Liver (tissue), 8 donors: ENCODE measurements at regions not wholly inside any gene's neighbourhood (a gene's known extent, or its start where the extent isn't known, plus 50 kb on each side); places are given as distances from the start of the nearest gene placed in this dataset.

Source experiments
- DNase-seq: peaks from one replicate; pipeline ENCODE4 v3.0.0-alpha.2; 2017; ENCODE audit warnings: low spot score
- H3K27ac ChIP-seq, 2 donors: one replicate each; pipeline ENCODE4 v1.7.0; 2013; ENCODE audit warnings: inconsistent platforms in 2 of 2, low read length in 2 of 2, control low read depth in 1 of 2, low read depth in 1 of 2, mild to moderate bottlenecking in 1 of 2
- H3K27me3 ChIP-seq, 4 donors: one replicate each; pipeline versions ENCODE4 v1.6.1 to v1.7.0; 2013; ENCODE audit warnings: low read length in 3 of 4, inconsistent platforms in 1 of 4, mild to moderate bottlenecking in 1 of 4, moderate library complexity in 1 of 4; ENCODE audit not compliant: control insufficient read depth in 4 of 4, insufficient read depth in 4 of 4
- H3K36me3 ChIP-seq, 4 donors: one replicate each; pipeline versions ENCODE4 v1.6.1 to v1.7.0; 2013; ENCODE audit warnings: low read length in 3 of 4, mild to moderate bottlenecking in 3 of 4, low read depth in 1 of 4, moderate library complexity in 1 of 4; ENCODE audit not compliant: control insufficient read depth in 4 of 4, insufficient read depth in 3 of 4
- H3K4me1 ChIP-seq, 4 donors: one replicate each; pipeline versions ENCODE4 v1.6.1 to v1.7.0; 2013; ENCODE audit warnings: low read length in 3 of 4, mild to moderate bottlenecking in 3 of 4, moderate library complexity in 1 of 4; ENCODE audit not compliant: control insufficient read depth in 4 of 4, insufficient read depth in 4 of 4
- H3K4me3 ChIP-seq, 3 donors: one replicate each; pipeline versions ENCODE4 v1.6.1 to v1.7.0; 2013; ENCODE audit warnings: low read length in 3 of 3, control low read depth in 1 of 3, low read depth in 1 of 3, mild to moderate bottlenecking in 1 of 3
- H3K9ac ChIP-seq, 2 donors: one replicate each; pipeline ENCODE4 v1.7.0; 2013; ENCODE audit warnings: low read length in 2 of 2, mild to moderate bottlenecking in 2 of 2, moderate library complexity in 2 of 2, control low read depth in 1 of 2, low read depth in 1 of 2
- H3K9me3 ChIP-seq, 4 donors: one replicate each; pipeline versions ENCODE4 v1.6.1 to v1.7.0; 2013; ENCODE audit warnings: low read length in 3 of 4; ENCODE audit not compliant: control insufficient read depth in 4 of 4
- ATF3 ChIP-seq: IDR thresholded peaks from 2 replicates; pipeline ENCODE4 v1.6.1; 2016; ENCODE audit warnings: antibody characterized with exemption
- CTCF ChIP-seq: fragments of 150-350 bp; IDR thresholded peaks from 2 replicates; pipeline ENCODE4 v1.5.1; 2017; ENCODE audit warnings: improper control_type of control experiment, low read depth, low read length; ENCODE audit not compliant: missing input control
- EGR1 ChIP-seq, 2 donors: IDR thresholded peaks; 2 replicates each; pipeline ENCODE4 v1.6.1; 2016 to 2018; ENCODE audit warnings: antibody characterized with exemption in 2 of 2, low read depth in 2 of 2
- FOXA1 ChIP-seq: IDR thresholded peaks from 2 replicates; pipeline ENCODE4 v1.6.1; 2016; ENCODE audit warnings: antibody characterized with exemption
- FOXA2 ChIP-seq: IDR thresholded peaks from 2 replicates; pipeline ENCODE4 v1.6.1; 2016; ENCODE audit warnings: antibody characterized with exemption
- GABPA ChIP-seq, 2 donors: IDR thresholded peaks in 1 of 2; conservative IDR thresholded peaks in 1 of 2; 2 replicates each; pipeline ENCODE4 v1.6.1; 2016; ENCODE audit warnings: antibody characterized with exemption in 2 of 2, mild to moderate bottlenecking in 1 of 2, moderate library complexity in 1 of 2
- HNF4A ChIP-seq, 2 donors: conservative IDR thresholded peaks; 2 replicates each; pipeline ENCODE4 v1.6.1; 2016; ENCODE audit warnings: antibody characterized with exemption in 2 of 2, mild to moderate bottlenecking in 2 of 2
- HNF4G ChIP-seq: IDR thresholded peaks from 2 replicates; pipeline ENCODE4 v1.6.1; 2016; ENCODE audit warnings: antibody characterized with exemption
- JUND ChIP-seq, 2 donors: IDR thresholded peaks; 2 replicates each; pipeline ENCODE4 v1.6.1; 2016; ENCODE audit warnings: antibody characterized with exemption in 2 of 2
- MAX ChIP-seq: IDR thresholded peaks from 2 replicates; pipeline ENCODE4 v1.6.1; 2016; ENCODE audit warnings: antibody characterized with exemption
- NR2F2 ChIP-seq: IDR thresholded peaks from 2 replicates; pipeline ENCODE4 v1.6.1; 2016; ENCODE audit warnings: antibody characterized with exemption
- RAD21 ChIP-seq, 2 donors: IDR thresholded peaks; 2 replicates each; pipeline ENCODE4 v1.6.1; 2016; ENCODE audit warnings: antibody characterized with exemption in 2 of 2, mild to moderate bottlenecking in 2 of 2
- REST ChIP-seq: IDR thresholded peaks from 2 replicates; pipeline ENCODE4 v1.6.1; 2016; ENCODE audit warnings: antibody characterized with exemption, mild to moderate bottlenecking
- RXRA ChIP-seq, 2 donors: IDR thresholded peaks; 2 replicates each; pipeline ENCODE4 v1.6.1; 2017 to 2018; ENCODE audit warnings: antibody characterized with exemption in 2 of 2, mild to moderate bottlenecking in 1 of 2
- SP1 ChIP-seq: IDR thresholded peaks from 2 replicates; pipeline ENCODE4 v1.6.1; 2018; ENCODE audit warnings: antibody characterized with exemption, mild to moderate bottlenecking
- TAF1 ChIP-seq: conservative IDR thresholded peaks from 2 replicates; pipeline ENCODE4 v1.6.1; 2016; ENCODE audit warnings: antibody characterized with exemption, mild to moderate bottlenecking
- YY1 ChIP-seq: IDR thresholded peaks from 2 replicates; pipeline ENCODE4 v1.6.1; 2016; ENCODE audit warnings: antibody characterized with exemption, mild to moderate bottlenecking
- ZBTB33 ChIP-seq: IDR thresholded peaks from 2 replicates; pipeline ENCODE4 v1.6.1; 2016; ENCODE audit warnings: antibody characterized with exemption
- WGBS: extraction: QIAGEN DNeasy Blood & Tissue Kit; methylation state at CpG from one replicate; pipeline ENCODE4 v1.1.7; 2013; 5-methylcytosine and 5-hydroxymethylcytosine counted together
- donor health status: healthy.
- donor health status: healthy.
- donor health status: healthy.
- donor health status: healthy.
- donor health status: healthy.

- 71% methylated on average over 6 of the region's 6 CpGs for WGBS
- no peaks in the 10 kb centered on the region for H3K9me3 ChIP-seq
- no peaks in the 10 kb centered on the region for H3K4me1 ChIP-seq
- no peak for DNase-seq
- H3K9ac ChIP-seq: no peak overlapping the region
- H3K27ac ChIP-seq: no peak overlapping the region
- H3K4me3 ChIP-seq: no peak overlapping the region
- TF ChIP-seq REST (no peak), HNF4A (conservative IDR thresholded peaks at IDR 0.05) (no peak), YY1 (no peak), ATF3 (no peak), GABPA (IDR thresholded peaks at IDR 0.05 in 1 of 2, conservative IDR thresholded peaks at IDR 0.05 in 1 of 2) (no peak), FOXA1 (no peak), MAX (no peak), JUND (IDR thresholded peaks at IDR 0.05) (no peak), SP1 (no peak), HNF4G (no peak), ZBTB33 (no peak), RAD21 (IDR thresholded peaks at IDR 0.05) (no peak), NR2F2 (no peak), EGR1 (IDR thresholded peaks at IDR 0.05; ENCODE audit: low read depth in 2 of 2) (no peak), RXRA (IDR thresholded peaks at IDR 0.05) (no peak), CTCF (no peak), TAF1 (no peak)
- no peaks in the 10 kb centered on the region for H3K36me3 ChIP-seq
- H3K27me3 ChIP-seq: no peaks in the 10 kb centered on the region
Observed at GRCh38 chr2:193973781-193974180, 1683.2 kb upstream of the SLC39A10 start.

GRCh38 chr2:193966590-193966989 lies 1690.4 kb upstream of the SLC39A10 start:
- Histone ChIP-seq H3K4me1 (no peaks in the 10 kb centered on the region), H3K27me3 (no peaks in the 10 kb centered on the region), H3K36me3 (no peaks in the 10 kb centered on the region), H3K27ac (no peak overlapping the region), H3K4me3 (no peak overlapping the region), H3K9me3 (no peaks in the 10 kb centered on the region), H3K9ac (no peak overlapping the region)
- no peak for DNase-seq
- TF ChIP-seq YY1 (no peak), FOXA2 (no peak)
